Spleen (tissue), 7 donors: ENCODE measurements at regions not wholly inside any gene's neighbourhood (a gene's known extent, or its start where the extent isn't known, plus 50 kb on each side); places are given as distances from the start of the nearest gene placed in this dataset.

Source experiments
- CTCF ChIP-seq, 11 experiments: fragments of 200-600 bp in 7 of 11; fragments of 450-650 bp in 4 of 11; sonication (generic) in 4 of 11; IDR thresholded peaks in 8 of 11; conservative IDR thresholded peaks in 3 of 11; 1 replicate in 7 of 11; 2 replicates in 4 of 11; pipeline versions ENCODE4 v1.4.0 to v1.8.0; 2016 to 2021; ENCODE audit warnings: antibody characterized with exemption in 11 of 11, inconsistent platforms in 4 of 11, mild to moderate bottlenecking in 1 of 11
- POLR2A ChIP-seq, 3 donors: fragments of 450-650 bp; IDR thresholded peaks; one replicate each; pipeline ENCODE4 v1.5.1; 2017; ENCODE audit warnings: antibody characterized with exemption in 3 of 3, mild to moderate bottlenecking in 1 of 3
- POLR2AphosphoS5 ChIP-seq, 3 donors: sonication (generic); formaldehyde crosslinking; IDR thresholded peaks; one replicate each; pipeline ENCODE4 v1.5.1; 2017; ENCODE audit warnings: antibody characterized with exemption in 3 of 3
- donor health status: DM: no; HTN: no; CAD: no; lungs with moderate emphysema.
- donor health status: DM: no; HTN: no; CAD: no.
- donor health status: DM: no; HTN: no; CAD: no.

DNA sequence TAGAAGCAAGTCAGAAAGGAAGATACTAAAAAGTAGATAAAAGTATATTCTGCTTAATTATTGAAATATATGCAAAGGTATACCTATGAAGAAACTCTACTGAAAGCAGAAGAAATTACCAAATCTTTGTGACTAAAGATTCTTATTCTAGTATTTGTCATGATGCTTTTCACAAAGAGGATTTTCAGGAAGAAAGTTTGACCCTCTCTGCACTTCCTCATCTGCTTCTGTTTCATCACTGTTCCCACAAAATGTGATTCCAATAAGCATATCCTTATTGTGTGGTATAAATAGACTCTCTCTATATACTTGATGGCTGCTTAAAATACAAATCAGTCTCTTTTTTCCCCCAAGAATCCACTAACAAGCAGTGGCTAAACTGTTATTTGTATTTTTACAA is 2139.6 kb upstream of the ACO1 start:
- TF ChIP-seq POLR2AphosphoS5 (IDR thresholded peaks at IDR 0.05) (no peak), POLR2A (IDR thresholded peaks at IDR 0.05) (no peak), CTCF (IDR thresholded peaks at IDR 0.05 in 8 of 11, conservative IDR thresholded peaks at IDR 0.05 in 3 of 11) (no peak)
